ENCODE measurements at regions not wholly inside any gene's neighbourhood (a gene's known extent, or its start where the extent isn't known, plus 50 kb on each side); places are given as distances from the start of the nearest gene placed in this dataset.

DNA sequence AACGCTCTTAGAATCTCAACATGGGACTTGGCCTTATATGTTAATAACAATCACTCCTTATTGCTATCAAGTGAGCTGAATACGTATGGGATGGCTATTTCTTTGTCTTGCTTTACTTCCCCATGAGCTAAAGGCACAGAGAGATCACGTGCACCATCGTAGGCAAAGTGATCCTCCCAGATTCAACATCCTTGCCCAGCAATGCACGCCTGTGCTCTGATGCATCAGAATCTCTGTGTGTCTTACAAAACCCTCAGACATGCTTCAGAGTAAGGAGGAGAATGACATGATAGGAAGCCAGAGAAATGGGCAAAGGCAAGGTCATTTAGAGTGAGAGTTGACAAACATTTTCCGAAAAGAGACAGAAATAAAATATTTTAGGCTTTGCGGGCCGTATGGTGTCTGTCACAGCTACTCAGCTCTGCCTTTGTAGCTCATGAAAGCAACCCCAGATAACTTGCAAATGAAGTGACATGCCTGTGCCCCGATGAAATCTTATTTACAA lies 277.6 kb upstream of the CDH4 start:
- Histone ChIP-seq H3K9me3 (ENCODE audit: insufficient read depth, low read length) (0 out of 2 replicates have a peak, but pooled peaks cover 2% of the 10 kb centered on the region), H3K9ac (ENCODE audit: low read length) (no peak overlapping the region), H3K36me3 (ENCODE audit: low read length) (no peaks in the 10 kb centered on the region), H3F3A (ENCODE audit: insufficient read depth) (no peaks in the 10 kb centered on the region), H3K79me2 (ENCODE audit: insufficient read depth, low read length) (no peaks in the 10 kb centered on the region), H4K20me1 (ENCODE audit: low read depth, low read length) (no peaks in the 10 kb centered on the region), H2AFZ (ENCODE audit: low read depth, low read length, severe bottlenecking) (no peak overlapping the region), H3K27me3 (ENCODE audit: low read length) (no peaks in the 10 kb centered on the region), H3K9me2 (replicated peaks; ENCODE audit: insufficient read depth, low read length) (no peaks in the 10 kb centered on the region), H3K4me3 (ENCODE audit: insufficient read depth, low read length, poor library complexity, severe bottlenecking) (no peak overlapping the region), H3K4me2 (ENCODE audit: low read depth, low read length, poor library complexity, severe bottlenecking) (no peak overlapping the region), H3K27ac (ENCODE audit: low read depth, low read length) (no peak overlapping the region)
- no peak for TF ChIP-seq EZH2phosphoT487 (conservative IDR thresholded peaks at IDR 0.05; ENCODE audit: low read length)
- TF ChIP-seq, protein P1, sequence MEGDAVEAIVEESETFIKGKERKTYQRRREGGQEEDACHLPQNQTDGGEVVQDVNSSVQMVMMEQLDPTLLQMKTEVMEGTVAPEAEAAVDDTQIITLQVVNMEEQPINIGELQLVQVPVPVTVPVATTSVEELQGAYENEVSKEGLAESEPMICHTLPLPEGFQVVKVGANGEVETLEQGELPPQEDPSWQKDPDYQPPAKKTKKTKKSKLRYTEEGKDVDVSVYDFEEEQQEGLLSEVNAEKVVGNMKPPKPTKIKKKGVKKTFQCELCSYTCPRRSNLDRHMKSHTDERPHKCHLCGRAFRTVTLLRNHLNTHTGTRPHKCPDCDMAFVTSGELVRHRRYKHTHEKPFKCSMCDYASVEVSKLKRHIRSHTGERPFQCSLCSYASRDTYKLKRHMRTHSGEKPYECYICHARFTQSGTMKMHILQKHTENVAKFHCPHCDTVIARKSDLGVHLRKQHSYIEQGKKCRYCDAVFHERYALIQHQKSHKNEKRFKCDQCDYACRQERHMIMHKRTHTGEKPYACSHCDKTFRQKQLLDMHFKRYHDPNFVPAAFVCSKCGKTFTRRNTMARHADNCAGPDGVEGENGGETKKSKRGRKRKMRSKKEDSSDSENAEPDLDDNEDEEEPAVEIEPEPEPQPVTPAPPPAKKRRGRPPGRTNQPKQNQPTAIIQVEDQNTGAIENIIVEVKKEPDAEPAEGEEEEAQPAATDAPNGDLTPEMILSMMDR (IDR thresholded peaks at IDR 0.05; ENCODE audit: insufficient read depth, low read length, poor library complexity, severe bottlenecking): no peak

GRCh38 chr20:60976139-60976538 lies 275.9 kb upstream of the CDH4 start:
- H3K9me3 ChIP-seq (ENCODE audit: insufficient read depth, low read length): 0 out of 2 replicates have a peak, but pooled peaks cover 6% of the 10 kb centered on the region
- no peaks in the 10 kb centered on the region for H3K36me3 ChIP-seq (ENCODE audit: low read length)
- no peak overlapping the region for H2AFZ ChIP-seq (ENCODE audit: low read depth, low read length, severe bottlenecking)
- no peaks in the 10 kb centered on the region for H4K20me1 ChIP-seq (ENCODE audit: low read depth, low read length)
- TF ChIP-seq EZH2phosphoT487 (conservative IDR thresholded peaks at IDR 0.05; ENCODE audit: low read length): no peak
- TF ChIP-seq, protein P1 (IDR thresholded peaks at IDR 0.05; ENCODE audit: insufficient read depth, low read length, poor library complexity, severe bottlenecking): no peak
- no peaks in the 10 kb centered on the region for H3K79me2 ChIP-seq (ENCODE audit: insufficient read depth, low read length)
- no peak overlapping the region for H3K27ac ChIP-seq (ENCODE audit: low read depth, low read length)
- H3K9me2 ChIP-seq (replicated peaks; ENCODE audit: insufficient read depth, low read length): no peaks in the 10 kb centered on the region
- no peaks in the 10 kb centered on the region for H3F3A ChIP-seq (ENCODE audit: insufficient read depth)
- no peak overlapping the region for H3K9ac ChIP-seq (ENCODE audit: low read length)
- H3K4me3 ChIP-seq (ENCODE audit: insufficient read depth, low read length, poor library complexity, severe bottlenecking): no peak overlapping the region
- H3K27me3 ChIP-seq (ENCODE audit: low read length): no peaks in the 10 kb centered on the region
- no peak overlapping the region for H3K4me2 ChIP-seq (ENCODE audit: low read depth, low read length, poor library complexity, severe bottlenecking)

DNA sequence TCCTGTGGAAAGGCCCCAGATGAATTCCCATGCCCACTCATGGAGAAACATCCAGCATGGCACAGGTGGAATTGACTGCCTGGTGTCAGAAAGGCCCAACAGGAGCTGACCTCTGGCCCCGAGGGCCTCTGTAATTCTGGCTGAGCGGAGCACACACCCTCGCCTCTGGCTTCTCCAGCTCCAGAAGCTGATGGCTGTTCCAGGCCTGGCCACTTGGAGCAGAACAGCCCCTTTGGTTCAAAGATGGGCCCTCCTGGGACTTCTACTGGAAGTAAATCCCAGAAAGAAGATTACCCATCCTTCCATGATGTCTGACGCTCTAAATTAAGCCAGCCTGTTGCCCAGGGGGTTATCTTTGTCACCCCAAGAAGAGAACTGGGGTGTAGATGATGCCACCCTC lies 275.1 kb upstream of the CDH4 start:
- no peak overlapping the region for H3K4me3 ChIP-seq (ENCODE audit: insufficient read depth, low read length, poor library complexity, severe bottlenecking)
- no peak overlapping the region for H3K9ac ChIP-seq (ENCODE audit: low read length)
- no peaks in the 10 kb centered on the region for H3K36me3 ChIP-seq (ENCODE audit: low read length)
- no peak overlapping the region for H3K4me2 ChIP-seq (ENCODE audit: low read depth, low read length, poor library complexity, severe bottlenecking)
- no peaks in the 10 kb centered on the region for H4K20me1 ChIP-seq (ENCODE audit: low read depth, low read length)
- no peaks in the 10 kb centered on the region for H3K79me2 ChIP-seq (ENCODE audit: insufficient read depth, low read length)
- no peaks in the 10 kb centered on the region for H3K9me2 ChIP-seq (replicated peaks; ENCODE audit: insufficient read depth, low read length)
- H3K27ac ChIP-seq (ENCODE audit: low read depth, low read length): no peak overlapping the region
- H3F3A ChIP-seq (ENCODE audit: insufficient read depth): no peaks in the 10 kb centered on the region
- H3K27me3 ChIP-seq (ENCODE audit: low read length): no peaks in the 10 kb centered on the region
- no peak overlapping the region for H2AFZ ChIP-seq (ENCODE audit: low read depth, low read length, severe bottlenecking)
- H3K9me3 ChIP-seq (ENCODE audit: insufficient read depth, low read length): 0 out of 2 replicates have a peak, but pooled peaks cover 6% of the 10 kb centered on the region
- TF ChIP-seq, protein P1 (IDR thresholded peaks at IDR 0.05; ENCODE audit: insufficient read depth, low read length, poor library complexity, severe bottlenecking): no peak
- no peak for TF ChIP-seq EZH2phosphoT487 (conservative IDR thresholded peaks at IDR 0.05; ENCODE audit: low read length)
